ENCODE measurements at regions not wholly inside any gene's neighbourhood (a gene's known extent, or its start where the extent isn't known, plus 50 kb on each side); places are given as distances from the start of the nearest gene placed in this dataset.

DNA sequence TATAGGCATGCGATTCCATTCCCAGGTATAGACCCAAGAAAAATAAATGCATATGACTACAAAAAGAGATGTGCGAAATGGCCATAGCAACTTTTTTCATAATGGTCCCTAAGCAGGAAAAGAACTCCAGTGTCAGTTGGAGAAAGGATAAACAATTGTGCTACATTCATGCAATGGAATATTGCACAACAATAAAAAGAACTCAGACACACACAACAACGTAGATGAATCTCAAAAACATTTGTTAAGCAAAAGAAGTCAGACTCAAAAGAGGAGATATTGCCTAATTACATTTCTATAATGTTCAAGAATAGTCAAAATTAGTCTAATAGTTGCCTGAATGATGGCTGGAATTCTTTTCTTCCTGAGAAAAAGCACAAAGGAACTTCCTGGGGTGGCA lies 141.1 kb upstream of the GLI3 start:
- DNase-seq (ENCODE audit: low read depth in 2 of 2): no peak

DNA sequence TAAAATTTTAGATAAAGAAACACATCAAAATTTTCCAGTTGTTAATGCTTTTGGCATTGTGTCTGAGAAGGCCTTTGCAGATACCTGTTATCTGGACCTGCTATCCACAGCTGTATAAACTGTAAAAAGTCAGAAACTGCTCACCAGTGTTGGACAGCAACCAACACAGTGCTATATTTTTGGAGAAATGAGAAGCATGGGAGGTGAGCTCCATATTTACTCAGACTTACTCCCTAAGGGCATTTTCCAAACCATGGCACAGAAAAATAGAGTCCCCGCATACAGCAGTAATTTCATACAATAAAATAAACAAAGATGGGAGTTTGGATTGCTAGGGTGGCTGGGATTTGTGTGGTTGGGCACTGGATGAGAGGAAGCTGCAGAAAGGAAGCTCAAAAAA lies 136.3 kb upstream of the GLI3 start:
- DNase-seq (ENCODE audit: low read depth in 2 of 2): no peak

DNA sequence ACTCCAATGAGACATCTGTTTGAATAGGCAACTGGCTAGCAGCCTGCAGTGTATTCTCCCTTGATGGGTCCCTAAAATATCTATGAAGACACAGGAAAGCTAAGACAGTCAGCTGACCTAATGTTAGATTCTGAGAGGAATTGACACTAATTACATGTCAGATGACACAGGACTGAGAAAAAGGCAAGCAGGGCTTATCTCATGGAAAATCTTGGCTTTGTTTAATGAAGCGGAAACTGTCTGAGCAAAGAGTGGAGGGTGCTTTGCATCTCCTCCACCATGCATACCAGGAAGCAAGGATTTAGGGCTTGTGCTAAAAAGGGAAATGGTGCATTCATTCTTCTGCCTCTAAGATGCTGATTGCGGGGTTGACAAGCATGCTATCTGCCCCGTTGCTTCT lies 135.5 kb upstream of the GLI3 start:
- DNase-seq (ENCODE audit: low read depth in 2 of 2): no peak

DNA sequence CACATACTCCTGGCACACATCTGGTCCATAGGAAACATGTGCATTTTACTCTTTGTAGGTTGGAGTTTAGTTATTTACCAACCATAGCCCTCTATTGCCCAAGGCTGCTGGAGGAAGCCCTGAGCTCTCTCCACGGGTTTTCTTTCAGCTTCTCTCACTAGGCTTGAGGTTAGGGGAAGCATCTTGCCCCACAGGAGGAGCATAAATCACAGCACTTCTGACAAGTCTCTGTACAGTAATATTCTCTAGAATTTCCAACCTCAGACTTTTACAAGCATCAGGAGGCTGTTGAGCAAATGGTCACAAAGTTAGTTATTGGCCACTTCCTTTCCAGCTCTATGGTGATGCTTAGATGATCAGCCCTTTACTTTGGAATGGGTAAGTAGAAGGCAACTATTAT lies 122.9 kb upstream of the GLI3 start:
- no peak for DNase-seq (ENCODE audit: low read depth in 2 of 2)

DNA sequence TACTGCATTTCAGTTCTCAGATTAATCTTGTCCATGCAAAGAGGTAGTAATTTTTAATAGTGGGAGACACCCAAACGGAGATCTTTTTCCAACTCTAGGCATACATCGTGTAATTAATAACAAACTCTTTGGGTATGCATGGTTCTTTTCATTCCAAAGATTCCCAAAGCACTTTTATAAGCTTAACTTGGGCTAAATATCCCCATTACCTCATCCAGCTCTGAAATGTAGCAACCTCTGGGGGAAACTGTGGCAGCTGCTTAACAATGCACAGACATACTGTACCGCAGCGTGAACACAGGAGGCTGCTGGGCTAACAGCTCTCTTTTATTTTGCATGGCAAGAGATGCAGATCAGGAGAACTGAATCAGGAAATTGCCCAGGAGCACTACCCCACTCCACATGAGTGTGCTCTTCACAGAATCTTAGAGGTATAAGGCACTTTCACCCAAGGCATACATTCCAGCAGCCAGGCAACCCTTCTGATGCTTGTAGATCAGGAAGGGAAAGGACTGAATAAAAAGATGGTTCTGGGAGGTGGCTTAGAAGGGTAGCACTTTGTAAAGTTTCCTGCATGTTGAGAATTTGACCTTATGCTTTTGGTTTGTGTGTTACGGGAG lies 114.4 kb upstream of the GLI3 start:
- no peak for DNase-seq (ENCODE audit: low read depth in 2 of 2)

DNA sequence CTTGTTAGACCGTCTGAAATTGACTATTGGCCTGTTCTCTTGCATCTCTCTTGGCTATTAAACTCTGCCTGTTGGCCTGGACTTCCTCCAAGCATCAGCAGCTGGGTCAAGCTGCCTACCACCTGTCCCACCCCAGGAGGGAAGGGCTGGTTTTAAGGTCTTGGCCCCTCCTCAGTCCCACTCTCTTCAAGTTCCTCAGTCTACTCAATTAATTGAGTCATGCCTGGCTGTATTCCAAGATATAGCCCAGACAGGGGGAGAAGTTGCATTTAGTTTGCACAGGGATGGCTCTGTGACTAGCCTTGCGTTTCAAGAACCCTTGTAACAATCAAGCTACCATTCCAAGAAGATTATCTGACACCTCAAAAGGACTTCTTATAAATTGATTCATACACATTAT lies 113.8 kb upstream of the GLI3 start:
- no peak for DNase-seq (ENCODE audit: low read depth in 2 of 2)

DNA sequence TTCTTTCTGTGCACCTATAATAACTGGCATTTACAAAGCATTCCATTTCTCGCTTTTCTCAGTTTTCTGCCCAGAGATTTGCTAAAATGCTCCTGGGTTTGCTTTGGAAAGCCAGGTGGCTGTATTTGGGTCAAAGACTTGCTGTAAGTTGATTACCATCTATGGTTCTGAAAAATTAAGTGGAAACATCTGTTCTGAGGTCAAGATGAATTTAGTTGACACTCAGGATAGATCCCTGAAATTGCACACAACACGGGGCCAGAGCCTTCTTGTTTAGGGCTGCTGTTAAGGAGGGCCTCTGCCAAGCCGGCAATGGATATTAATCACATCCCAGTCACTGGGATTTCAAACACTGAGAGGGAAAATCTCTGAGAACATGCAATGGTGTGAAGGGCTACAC lies 111.6 kb upstream of the GLI3 start:
- DNase-seq (ENCODE audit: low read depth in 2 of 2): no peak

DNA sequence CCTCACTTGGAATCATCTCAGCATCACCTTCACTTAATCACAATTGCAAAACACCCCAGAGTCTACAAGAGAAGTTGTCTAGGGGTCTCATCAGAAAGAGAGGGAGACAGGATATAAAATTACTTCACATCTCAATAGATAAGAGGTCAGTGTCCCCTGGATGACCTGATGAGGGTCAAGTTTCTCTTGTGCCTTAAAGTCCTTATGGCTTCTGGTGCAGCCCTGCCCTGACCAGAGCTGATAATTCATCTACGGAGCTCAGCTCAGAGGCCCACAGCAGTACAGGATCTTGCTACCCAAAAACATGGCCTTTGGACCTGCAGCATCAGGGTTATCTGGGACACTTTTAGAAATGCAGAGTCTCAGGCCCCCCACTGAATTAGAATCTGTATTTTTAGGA lies 111.1 kb upstream of the GLI3 start:
- no peak for DNase-seq (ENCODE audit: low read depth in 2 of 2)

DNA sequence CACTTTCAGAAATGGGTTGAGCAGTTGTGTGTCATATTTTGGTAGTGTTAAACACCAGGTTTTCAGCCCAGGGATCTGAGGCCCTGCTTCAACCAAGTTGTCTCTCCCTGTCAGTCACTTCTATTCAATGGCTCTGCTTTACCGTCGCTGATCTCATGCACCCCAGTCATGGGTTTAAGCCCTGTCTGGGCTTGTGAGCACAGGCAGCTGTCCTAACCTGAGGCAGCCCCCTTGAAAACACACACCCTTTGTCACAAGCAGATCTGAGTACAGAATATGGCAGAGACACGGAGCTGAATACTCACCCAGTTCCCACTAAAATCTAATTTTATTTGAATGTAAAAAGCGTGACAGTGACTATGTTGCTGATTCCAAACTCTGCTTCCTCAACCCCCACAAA lies 110.6 kb upstream of the GLI3 start:
- no peak for DNase-seq (ENCODE audit: low read depth in 2 of 2)

DNA sequence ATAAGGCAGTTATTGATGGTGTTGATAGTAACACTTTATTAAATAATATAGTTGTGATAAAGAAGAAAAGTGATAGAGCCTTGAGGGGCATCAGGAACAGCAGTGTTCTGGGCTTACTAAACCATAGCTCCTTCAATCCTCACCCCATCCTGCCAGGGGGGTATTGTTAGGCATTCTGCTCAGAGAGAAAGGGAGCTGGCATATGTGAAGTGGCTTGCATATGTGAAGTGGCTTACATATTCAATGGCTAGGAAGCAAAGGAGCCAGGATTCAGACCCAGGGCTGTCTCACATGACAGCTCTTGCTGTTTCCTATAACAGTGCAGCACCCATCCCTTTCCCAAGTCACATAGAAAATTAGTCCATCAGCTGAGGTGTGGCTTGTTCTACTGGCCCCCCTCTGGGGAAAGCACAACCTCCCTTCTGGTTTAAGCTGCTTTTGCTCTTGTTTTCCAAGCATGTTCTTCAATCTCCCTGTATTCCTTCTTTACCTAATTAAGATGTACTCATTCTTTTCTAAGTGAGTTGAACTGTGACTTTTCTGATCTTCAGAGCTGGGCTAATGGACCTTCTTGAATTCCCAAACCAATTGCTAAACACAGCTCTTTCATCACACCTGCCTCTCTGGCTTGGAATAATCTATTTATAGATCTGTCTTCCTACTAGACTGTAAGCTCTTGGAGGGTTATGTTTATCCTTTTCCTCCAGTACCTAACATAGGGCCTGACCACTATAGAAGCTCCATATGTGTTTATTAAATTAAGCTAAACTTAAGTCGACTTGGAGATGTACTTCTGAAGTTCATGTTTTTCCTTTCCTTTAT lies 108.7 kb upstream of the GLI3 start:
- DNase-seq (ENCODE audit: low read depth in 2 of 2): no peak

DNA sequence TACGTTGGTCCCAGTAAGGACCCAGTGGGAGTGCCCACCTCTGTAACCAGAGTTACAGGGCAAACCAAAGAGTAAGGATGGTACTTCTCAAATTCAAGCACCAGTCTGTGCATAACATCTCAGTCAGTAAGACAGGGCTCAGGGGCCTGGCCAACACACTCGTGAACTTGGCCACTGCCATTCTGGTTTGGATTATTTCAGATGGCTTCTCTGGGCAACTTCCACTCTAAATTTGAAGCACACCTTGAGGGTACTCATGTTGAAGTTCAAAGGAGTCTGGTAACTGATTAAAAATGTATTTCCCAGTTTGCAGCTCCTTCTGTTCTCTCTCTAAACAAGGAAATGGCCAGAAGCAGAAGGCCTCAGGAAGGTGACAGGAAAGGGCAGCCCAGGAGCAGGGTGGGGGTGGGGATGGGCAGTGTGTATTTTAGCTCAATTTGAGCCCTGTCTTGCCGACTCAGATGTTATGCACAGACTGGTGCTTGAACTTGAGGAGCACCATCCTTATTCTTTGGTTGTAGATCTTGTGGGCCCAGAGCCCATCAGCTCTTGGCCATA lies 107.3 kb upstream of the GLI3 start:
- DNase-seq (ENCODE audit: low read depth in 2 of 2): no peak

DNA sequence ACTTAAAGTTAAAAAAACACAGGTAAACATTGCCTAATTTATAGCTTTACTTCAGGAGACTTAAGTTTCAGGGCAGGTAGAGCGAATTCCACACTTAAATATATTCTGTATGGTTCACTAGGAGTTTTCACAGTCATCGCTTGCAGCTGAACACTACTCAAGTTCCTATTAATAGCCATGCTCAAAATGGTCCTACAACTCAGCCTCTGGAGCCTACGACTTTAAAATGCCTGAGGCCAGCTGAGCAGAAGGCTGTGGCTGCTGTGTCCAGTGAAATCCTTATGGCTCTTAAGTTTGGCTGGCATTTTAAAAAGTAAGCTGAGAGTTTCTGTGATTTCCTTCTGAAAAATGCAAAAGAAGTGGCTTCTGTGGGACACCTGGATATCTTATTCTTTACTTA lies 105.4 kb upstream of the GLI3 start:
- no peak for DNase-seq (ENCODE audit: low read depth in 2 of 2)

DNA sequence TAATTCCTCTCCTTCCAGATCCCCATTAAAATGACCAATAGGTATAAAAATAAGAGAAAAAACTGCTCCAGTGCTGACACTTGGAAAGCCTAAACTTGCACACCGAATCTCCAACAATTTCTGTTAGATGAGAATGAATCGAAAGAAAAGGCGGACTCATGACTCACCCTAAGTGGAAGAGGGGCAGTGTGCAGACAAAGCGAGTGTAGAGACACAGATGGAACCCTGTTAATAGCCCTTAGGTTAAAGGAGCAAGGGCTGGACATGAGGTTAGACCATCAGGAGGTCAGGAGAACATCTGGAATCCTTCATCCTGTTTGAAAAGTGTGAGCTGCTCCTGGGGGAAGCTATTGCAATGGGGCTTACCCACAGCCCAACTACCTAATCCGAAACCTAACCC lies 103.4 kb upstream of the GLI3 start:
- no peak for DNase-seq (ENCODE audit: low read depth in 2 of 2)

DNA sequence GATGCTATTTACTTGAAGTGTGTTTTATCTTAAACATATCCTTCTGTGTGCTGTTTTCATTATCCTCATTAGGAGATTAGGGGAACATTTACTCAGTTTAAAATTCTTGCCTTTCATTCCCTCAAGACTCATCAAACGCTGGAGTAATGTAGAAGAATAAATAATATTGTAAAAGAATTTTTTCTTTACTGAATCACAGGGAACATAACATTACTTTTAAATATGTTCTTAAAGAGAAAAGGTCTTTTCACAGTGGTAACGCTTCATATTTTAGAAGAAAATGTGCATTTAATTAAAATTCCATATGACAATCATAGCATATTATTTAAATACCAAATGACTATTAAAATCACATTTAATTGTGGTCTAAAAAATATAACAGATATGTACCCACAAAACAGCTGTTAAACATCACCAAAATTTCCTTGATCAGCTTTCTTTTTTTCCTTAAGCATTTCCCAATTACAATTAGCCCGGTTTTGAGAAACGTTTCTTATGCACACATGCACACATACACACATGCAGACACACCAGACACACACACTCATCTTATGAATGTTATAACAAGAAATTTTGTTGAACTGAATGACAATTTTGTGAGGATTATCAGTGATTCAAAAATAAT lies 102.0 kb upstream of the GLI3 start:
- no peak for DNase-seq (ENCODE audit: low read depth in 2 of 2)

DNA sequence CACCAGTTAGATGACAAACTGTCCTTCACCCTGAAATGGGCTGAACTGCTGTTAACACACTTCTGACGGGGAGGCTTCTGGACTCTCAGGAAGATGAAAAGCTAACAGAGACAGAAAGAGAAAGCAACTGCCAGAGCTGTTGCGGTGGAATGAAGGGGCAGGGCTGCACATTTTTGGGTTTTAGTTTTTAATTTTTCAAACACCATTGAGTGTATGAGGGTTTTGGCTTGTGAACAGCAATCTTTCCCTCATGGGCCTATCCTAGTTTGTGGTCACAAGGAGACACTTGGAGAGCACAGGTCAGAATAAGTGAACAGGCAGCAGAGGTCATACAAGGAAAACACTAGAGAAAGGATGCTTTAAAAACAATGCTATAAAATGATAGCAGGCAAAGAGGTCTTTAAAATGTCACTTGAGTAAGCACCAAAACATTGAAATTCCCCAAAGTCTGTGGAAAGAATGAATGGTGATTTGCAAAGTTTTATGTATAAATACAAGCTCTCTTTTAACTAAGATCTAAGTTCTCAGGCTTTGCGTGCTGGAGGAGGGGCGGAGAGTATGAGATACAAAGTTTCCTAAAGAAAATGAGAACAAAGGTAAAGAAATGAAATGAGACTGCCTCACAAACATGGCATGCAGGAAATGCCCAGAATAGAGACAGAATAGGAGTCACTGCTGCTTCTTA lies 101.4 kb upstream of the GLI3 start:
- no peak for DNase-seq (ENCODE audit: low read depth in 2 of 2)

DNA sequence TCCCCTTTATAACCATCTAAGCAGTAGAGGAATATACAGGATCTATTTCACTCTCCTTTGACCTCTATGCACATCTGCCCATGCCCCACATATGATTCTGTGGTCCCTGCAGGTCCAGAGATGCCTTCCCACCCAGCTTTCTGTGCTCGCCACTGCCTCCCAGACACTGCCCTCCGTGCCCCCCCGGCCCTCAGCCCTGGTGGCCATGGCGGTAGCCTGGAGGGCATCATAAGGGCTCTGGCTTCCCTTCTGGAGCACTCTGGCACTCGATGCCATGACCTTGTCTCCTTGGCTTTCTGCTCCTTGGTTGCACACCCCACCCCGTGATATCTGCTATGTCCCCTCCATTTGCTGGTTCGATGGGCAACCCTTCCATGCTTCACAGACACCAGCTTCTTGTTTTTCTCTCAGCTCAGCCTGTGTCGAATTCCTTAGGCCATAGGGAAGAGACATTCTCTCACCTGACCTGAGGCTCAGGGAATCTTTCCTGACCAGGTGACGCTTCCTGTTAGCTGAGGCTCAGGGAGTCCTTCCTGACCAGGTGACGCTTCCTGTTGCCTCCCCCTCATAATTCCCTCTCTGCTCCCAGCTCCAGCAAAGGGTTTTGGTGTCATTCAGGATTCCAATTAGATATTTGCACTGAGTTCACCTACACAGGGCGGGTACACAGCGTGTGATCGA lies 100.4 kb upstream of the GLI3 start:
- DNase-seq (ENCODE audit: low read depth in 2 of 2): no peak

DNA sequence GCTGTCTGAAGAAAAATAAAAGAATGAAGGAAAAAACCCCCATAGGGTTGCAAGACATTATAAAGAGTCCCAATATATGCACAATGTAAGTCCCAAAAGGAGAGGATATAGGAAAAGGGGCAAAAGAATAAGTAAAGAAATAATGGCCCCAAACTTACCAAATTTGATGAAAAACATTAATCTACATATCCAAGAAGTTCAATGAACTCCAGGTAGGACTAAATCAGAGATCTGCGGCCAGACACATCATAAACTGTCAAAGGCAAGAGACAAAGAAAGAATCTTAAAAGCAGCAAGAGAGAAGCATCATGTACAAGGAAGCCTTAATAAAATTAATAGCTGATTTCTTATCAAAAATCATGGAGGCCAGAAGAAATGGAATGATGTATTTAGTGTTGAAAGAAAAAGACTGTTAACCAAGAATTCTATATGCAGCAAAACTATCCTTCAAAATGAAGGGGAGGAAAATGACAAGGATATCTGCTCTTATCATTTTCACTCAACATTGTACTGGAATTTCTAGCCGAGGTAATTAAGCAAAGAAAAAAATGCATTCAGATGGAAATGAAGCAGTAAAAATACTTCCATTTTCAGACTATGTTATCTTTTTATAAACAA lies 95.7 kb upstream of the GLI3 start:
- no peak for DNase-seq (ENCODE audit: low read depth in 2 of 2)

DNA sequence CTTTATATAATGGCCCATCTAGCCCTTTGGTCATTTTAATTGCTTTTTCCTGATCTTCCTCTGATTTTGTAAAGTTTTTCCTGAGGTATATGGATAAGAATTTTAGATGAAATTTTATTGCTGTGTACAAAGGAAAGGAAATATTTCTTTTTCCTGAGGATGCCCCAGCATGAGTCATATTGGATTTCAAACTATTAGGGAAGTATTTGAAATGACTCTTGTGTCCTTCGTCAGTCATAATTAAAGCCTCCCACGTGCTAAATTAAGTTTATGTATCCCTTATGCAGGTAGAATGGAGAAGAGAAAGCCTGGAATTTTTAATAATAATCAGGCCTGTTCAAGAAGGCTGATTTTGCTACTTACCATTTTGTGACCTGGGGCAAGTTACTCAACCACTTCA lies 82.6 kb upstream of the GLI3 start:
- DNase-seq (ENCODE audit: low read depth in 2 of 2): no peak

DNA sequence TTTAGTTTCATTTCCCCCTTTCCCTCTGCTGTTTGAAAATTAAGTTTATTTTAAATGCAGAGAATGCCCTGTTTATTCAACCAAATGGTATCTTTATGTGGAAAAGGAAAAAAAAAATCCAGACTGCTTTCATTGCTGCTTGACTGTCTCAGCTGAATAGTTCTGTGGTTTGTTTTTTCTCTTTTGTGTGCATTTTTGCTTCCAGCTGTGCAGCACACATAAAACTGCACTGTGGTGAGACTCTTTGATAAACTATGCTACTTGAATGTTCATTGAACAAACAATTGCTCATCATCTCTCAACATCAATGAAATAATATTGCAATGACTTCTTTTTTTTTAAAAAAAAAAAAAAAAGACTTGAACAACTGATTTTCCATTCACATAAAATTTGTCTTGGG lies 78.6 kb upstream of the GLI3 start:
- DNase-seq (ENCODE audit: low read depth in 2 of 2): no peak

DNA sequence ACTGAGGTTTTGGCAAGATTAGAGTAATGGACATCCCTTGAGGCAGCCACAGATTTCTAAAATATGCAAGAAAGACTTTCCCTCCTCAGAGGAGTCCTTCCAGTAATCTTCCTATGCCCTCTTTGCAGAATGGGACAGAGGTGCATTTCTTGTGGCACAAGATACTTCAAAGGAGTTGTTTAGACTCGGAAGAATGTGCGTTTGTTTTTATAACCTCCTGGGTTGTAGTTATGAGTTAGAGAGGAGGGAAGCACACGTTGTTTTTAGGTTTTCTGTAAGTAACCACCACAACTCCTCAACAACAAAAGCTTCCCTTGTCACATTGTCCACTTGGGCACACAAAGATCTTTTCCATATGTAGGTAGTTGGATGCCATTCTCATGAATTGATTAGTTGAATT lies 78.1 kb upstream of the GLI3 start:
- no peak for DNase-seq (ENCODE audit: low read depth in 2 of 2)

DNA sequence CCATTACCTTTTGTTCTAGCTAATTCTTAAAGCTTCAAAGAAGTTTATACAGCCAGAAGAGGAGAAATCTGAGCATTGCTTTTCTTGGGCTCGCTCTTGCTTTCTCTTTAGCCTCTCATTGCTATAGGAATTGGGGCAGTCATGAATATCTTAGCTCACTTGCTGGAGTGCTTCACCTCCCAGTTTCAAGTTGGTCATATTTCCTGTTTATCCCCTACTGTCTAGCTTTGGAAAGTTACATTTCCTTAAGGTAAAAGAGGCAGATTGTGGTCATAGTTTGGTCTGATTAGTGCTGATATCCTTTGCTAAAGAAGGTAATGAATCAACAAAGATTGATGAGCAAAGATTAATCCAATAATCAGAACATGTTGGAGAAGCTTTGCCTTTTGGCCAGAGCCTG lies 77.7 kb upstream of the GLI3 start:
- no peak for DNase-seq (ENCODE audit: low read depth in 2 of 2)

Data from stimulated activated CD8-positive, alpha-beta memory T cell treated with anti-CD3 and anti-CD28 coated beads, Interleukin-2, amount 100 ng/mL, for 48 hours (primary cell).